ENCODE measurements at regions not wholly inside any gene's neighbourhood (a gene's known extent, or its start where the extent isn't known, plus 50 kb on each side); places are given as distances from the start of the nearest gene placed in this dataset.

DNA sequence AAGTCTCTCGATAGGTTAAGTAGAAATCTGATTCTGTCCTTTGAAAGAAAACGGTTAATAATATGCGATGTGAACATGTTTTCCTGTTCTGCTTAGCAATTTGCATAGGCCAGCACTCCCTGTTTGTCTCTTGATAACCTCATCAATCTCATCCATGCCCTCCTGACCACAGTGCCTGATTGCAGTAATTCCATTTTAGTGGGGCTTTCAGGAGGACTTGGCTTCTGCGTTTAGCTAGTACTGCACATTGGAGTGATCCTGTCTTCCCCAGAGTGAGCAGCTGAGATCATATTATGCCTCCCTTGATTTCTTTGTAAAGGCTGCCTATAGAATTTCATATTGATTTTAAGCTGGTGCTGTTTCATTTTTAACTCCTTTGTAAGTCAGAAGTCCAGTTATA, 335.9 kb upstream of the ISL1 start:
- TF ChIP-seq POLR2AphosphoS5 (IDR thresholded peaks at IDR 0.05; ENCODE audit: low read depth) (no peak), GABPA (IDR thresholded peaks at IDR 0.05; ENCODE audit: low read depth) (no peak), SPI1 (IDR thresholded peaks at IDR 0.05; ENCODE audit: borderline replicate concordance, low read depth) (no peak)
- TF ChIP-seq, protein P1, sequence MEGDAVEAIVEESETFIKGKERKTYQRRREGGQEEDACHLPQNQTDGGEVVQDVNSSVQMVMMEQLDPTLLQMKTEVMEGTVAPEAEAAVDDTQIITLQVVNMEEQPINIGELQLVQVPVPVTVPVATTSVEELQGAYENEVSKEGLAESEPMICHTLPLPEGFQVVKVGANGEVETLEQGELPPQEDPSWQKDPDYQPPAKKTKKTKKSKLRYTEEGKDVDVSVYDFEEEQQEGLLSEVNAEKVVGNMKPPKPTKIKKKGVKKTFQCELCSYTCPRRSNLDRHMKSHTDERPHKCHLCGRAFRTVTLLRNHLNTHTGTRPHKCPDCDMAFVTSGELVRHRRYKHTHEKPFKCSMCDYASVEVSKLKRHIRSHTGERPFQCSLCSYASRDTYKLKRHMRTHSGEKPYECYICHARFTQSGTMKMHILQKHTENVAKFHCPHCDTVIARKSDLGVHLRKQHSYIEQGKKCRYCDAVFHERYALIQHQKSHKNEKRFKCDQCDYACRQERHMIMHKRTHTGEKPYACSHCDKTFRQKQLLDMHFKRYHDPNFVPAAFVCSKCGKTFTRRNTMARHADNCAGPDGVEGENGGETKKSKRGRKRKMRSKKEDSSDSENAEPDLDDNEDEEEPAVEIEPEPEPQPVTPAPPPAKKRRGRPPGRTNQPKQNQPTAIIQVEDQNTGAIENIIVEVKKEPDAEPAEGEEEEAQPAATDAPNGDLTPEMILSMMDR (IDR thresholded peaks at IDR 0.05; ENCODE audit: insufficient read depth, low read length): no peak
- TF ChIP-seq, protein P2, sequence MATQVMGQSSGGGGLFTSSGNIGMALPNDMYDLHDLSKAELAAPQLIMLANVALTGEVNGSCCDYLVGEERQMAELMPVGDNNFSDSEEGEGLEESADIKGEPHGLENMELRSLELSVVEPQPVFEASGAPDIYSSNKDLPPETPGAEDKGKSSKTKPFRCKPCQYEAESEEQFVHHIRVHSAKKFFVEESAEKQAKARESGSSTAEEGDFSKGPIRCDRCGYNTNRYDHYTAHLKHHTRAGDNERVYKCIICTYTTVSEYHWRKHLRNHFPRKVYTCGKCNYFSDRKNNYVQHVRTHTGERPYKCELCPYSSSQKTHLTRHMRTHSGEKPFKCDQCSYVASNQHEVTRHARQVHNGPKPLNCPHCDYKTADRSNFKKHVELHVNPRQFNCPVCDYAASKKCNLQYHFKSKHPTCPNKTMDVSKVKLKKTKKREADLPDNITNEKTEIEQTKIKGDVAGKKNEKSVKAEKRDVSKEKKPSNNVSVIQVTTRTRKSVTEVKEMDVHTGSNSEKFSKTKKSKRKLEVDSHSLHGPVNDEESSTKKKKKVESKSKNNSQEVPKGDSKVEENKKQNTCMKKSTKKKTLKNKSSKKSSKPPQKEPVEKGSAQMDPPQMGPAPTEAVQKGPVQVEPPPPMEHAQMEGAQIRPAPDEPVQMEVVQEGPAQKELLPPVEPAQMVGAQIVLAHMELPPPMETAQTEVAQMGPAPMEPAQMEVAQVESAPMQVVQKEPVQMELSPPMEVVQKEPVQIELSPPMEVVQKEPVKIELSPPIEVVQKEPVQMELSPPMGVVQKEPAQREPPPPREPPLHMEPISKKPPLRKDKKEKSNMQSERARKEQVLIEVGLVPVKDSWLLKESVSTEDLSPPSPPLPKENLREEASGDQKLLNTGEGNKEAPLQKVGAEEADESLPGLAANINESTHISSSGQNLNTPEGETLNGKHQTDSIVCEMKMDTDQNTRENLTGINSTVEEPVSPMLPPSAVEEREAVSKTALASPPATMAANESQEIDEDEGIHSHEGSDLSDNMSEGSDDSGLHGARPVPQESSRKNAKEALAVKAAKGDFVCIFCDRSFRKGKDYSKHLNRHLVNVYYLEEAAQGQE (IDR thresholded peaks at IDR 0.05; ENCODE audit: insufficient replicate concordance, low read depth): no peak
